Caco-2 (cell line): ENCODE measurements at regions not wholly inside any gene's neighbourhood (a gene's known extent, or its start where the extent isn't known, plus 50 kb on each side); places are given as distances from the start of the nearest gene placed in this dataset.
"Not testable (repeated sequence)": the region's sequence is repeated elsewhere in the genome, so short reads cannot be mapped to it uniquely, and the experiment has no call there.

Experiments used
- BruUV-seq: library from RNA; stranded (reverse); fragments of 400-500 nt; replicated peaks from 2 replicates; lab custom pipeline; 2021; lab: Mats Ljungman, UMichigan
- CTCF ChIA-PET: fragments of 300-600 bp; sonication (Branson Sonifier 250); formaldehyde crosslinking; loops from one replicate; lab custom pipeline; 2022; ENCODE audit warnings: antibody characterized with exemption; lab: Charles Lee
- POLR2A ChIA-PET: fragments of 300-600 bp; sonication (Branson Sonifier 250); formaldehyde crosslinking; loops from one replicate; lab custom pipeline; 2022; ENCODE audit warnings: antibody characterized with exemption; lab: Charles Lee
- DNase-seq, 2 experiments: peaks; one replicate each; pipeline versions ENCODE4 v3.0.0 to v3.0.0-alpha.2; 2020 to 2022
- H3K27me3 ChIP-seq: replicated peaks from 2 replicates; pipeline ENCODE4 v1.6.0; 2011; ENCODE audit warnings: low read length; ENCODE audit not compliant: control insufficient read depth, insufficient read depth
- H3K36me3 ChIP-seq: 2 replicates; pipeline ENCODE4 v1.5.1; 2011; ENCODE audit warnings: low read length; ENCODE audit not compliant: control insufficient read depth, insufficient read depth
- H3K4me1 ChIP-seq: fragments of 250-450 bp; sonication (Bioruptor Pico); 2 replicates; pipeline ENCODE4 v1.5.1; 2020; ENCODE audit warnings: mild to moderate bottlenecking
- H3K4me3 ChIP-seq: 2 replicates; pipeline ENCODE4 v1.5.1; 2011; ENCODE audit warnings: low read depth, mild to moderate bottlenecking, control low read depth, low read length
- H3K9me3 ChIP-seq: fragments of 250-450 bp; sonication (Bioruptor Pico); 2 replicates; pipeline ENCODE4 v1.5.1; 2020; ENCODE audit warnings: mild to moderate bottlenecking, moderate library complexity
- H3K27ac Mint-ChIP-seq: one replicate; pipeline ENCODE4 v1.8.0; 2022; ENCODE audit warnings: mixed read lengths; ENCODE audit not compliant: unreplicated experiment
- H3K27me3 Mint-ChIP-seq: one replicate; pipeline ENCODE4 v1.8.0; 2022; ENCODE audit warnings: mixed read lengths; ENCODE audit not compliant: insufficient read depth, unreplicated experiment
- H3K36me3 Mint-ChIP-seq: one replicate; pipeline ENCODE4 v1.8.0; 2022; ENCODE audit warnings: mild to moderate bottlenecking, mixed read lengths; ENCODE audit not compliant: insufficient read depth, unreplicated experiment
- H3K4me1 Mint-ChIP-seq: one replicate; pipeline ENCODE4 v1.8.0; 2022; ENCODE audit warnings: low read depth, mixed read lengths; ENCODE audit not compliant: unreplicated experiment
- H3K4me3 Mint-ChIP-seq: one replicate; pipeline ENCODE4 v1.8.0; 2022; ENCODE audit warnings: mild to moderate bottlenecking, moderate library complexity, mixed read lengths; ENCODE audit not compliant: unreplicated experiment
- H3K9me3 Mint-ChIP-seq: one replicate; pipeline ENCODE4 v1.8.0; 2022; ENCODE audit warnings: mixed read lengths; ENCODE audit not compliant: unreplicated experiment
- intact Hi-C: fragments of 100-400 bp; cut with micrococcal nuclease; formaldehyde crosslinking; loops from one replicate; pipeline ENCODE4 v1.10.0; 2022; ENCODE audit not compliant: unreplicated experiment

DNA sequence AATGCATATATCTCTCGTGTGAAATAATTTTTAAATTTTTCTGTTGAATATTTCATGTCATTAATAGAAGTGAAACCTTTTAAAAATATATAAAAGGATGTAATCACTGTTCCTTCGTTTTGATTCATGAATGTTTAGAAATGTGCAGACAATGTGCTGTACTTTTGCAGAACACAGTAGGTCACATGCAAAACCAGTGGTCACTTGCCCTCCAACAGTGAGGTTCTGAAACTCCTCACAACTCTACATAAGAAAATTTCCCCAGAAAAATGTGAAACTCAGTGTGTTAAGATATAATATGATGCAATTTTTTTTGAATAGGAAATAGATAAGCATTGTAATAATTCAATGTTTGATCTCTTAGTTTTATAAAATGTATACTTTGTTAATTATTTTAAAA is 747.7 kb upstream of the CDH18 start:
- H3K36me3 Mint-ChIP-seq, H3K4me1 Mint-ChIP-seq, H3K27ac Mint-ChIP-seq, H3K9me3 Mint-ChIP-seq, H3K9me3 ChIP-seq, H3K4me3 ChIP-seq, H3K27me3 ChIP-seq, BruUV-seq, CTCF ChIA-PET, H3K27me3 Mint-ChIP-seq, intact Hi-C loops, DNase-seq, POLR2A ChIA-PET, H3K4me1 ChIP-seq, H3K36me3 ChIP-seq, H3K4me3 Mint-ChIP-seq: not testable (repeated sequence)

DNA sequence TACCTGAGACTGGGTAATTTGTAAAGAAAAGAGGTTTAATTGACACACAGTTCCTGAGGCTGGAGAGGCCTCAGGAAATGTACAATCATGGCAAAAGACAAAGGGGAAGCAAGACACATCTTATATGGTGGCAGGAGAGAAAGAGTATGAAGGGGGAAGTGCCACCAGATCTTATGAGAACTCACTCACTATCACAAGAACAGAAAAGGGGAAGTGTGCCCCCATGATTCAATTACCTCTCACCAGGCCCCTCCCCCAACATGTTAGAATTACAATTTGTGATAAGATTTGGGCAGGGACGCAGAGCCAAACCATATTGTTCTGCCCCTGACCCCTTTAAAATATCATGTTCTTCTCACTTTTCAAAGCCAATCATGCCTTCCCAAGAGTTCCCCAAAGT is 744.2 kb upstream of the CDH18 start:
- DNase-seq, H3K4me1 Mint-ChIP-seq, H3K4me3 ChIP-seq, H3K27me3 Mint-ChIP-seq, CTCF ChIA-PET, H3K9me3 Mint-ChIP-seq, POLR2A ChIA-PET, H3K9me3 ChIP-seq, intact Hi-C loops, BruUV-seq, H3K27ac Mint-ChIP-seq, H3K36me3 ChIP-seq, H3K36me3 Mint-ChIP-seq, H3K27me3 ChIP-seq, H3K4me3 Mint-ChIP-seq, H3K4me1 ChIP-seq: not testable (repeated sequence)

DNA sequence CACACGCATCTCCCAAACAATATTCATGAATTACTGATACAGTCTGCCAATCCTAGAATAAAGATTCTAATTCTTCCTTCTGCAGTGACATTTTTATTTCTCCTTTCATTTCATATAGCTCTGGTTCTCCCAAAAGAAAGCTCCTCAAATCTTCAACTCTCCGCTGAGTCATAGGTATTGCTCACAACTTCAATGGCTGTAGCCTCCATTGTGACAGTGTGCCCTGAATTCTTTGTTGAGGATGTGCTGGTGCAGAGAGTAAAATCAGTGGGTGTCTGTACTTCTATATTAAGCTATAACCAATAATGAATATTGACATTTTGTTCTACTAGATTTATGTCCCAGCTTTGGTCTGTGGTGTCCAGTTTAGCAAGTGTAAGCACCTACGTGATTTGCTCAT is 733.3 kb upstream of the CDH18 start:
- POLR2A ChIA-PET, H3K27ac Mint-ChIP-seq, DNase-seq, H3K36me3 Mint-ChIP-seq, H3K4me3 Mint-ChIP-seq, H3K4me3 ChIP-seq, H3K9me3 ChIP-seq, H3K4me1 ChIP-seq, intact Hi-C loops, H3K4me1 Mint-ChIP-seq, BruUV-seq, H3K27me3 Mint-ChIP-seq, H3K36me3 ChIP-seq, H3K27me3 ChIP-seq, CTCF ChIA-PET, H3K9me3 Mint-ChIP-seq: not testable (repeated sequence)

GRCh38 chr5:20711520-20712155 is 723.6 kb upstream of the CDH18 start:
- POLR2A ChIA-PET, BruUV-seq, H3K4me3 Mint-ChIP-seq, H3K4me1 Mint-ChIP-seq, DNase-seq, H3K9me3 Mint-ChIP-seq, H3K27me3 ChIP-seq, intact Hi-C loops, H3K9me3 ChIP-seq, H3K4me1 ChIP-seq, H3K4me3 ChIP-seq, H3K27me3 Mint-ChIP-seq, H3K36me3 ChIP-seq, H3K36me3 Mint-ChIP-seq, H3K27ac Mint-ChIP-seq, CTCF ChIA-PET: not testable (repeated sequence)

GRCh38 chr5:20707634-20708033 is 719.6 kb upstream of the CDH18 start:
- POLR2A ChIA-PET, CTCF ChIA-PET, H3K4me3 Mint-ChIP-seq, H3K36me3 Mint-ChIP-seq, H3K9me3 ChIP-seq, H3K27ac Mint-ChIP-seq, H3K4me1 Mint-ChIP-seq, DNase-seq, H3K4me1 ChIP-seq, H3K4me3 ChIP-seq, H3K9me3 Mint-ChIP-seq, H3K36me3 ChIP-seq, BruUV-seq, H3K27me3 ChIP-seq, intact Hi-C loops, H3K27me3 Mint-ChIP-seq: not testable (repeated sequence)
